GM12892 (cell line): ENCODE measurements at regions not wholly inside any gene's neighbourhood (a gene's known extent, or its start where the extent isn't known, plus 50 kb on each side); places are given as distances from the start of the nearest gene placed in this dataset.

Experiments
- POLR2A ChIP-seq: IDR thresholded peaks from 2 replicates; pipeline ENCODE4 v1.6.1; 2011; ENCODE audit warnings: low read depth, low read length, control low read depth
- POLR2AphosphoS5 ChIP-seq: IDR thresholded peaks from 2 replicates; pipeline ENCODE4 v1.6.1; 2011; ENCODE audit warnings: low read depth, low read length, control low read depth

DNA sequence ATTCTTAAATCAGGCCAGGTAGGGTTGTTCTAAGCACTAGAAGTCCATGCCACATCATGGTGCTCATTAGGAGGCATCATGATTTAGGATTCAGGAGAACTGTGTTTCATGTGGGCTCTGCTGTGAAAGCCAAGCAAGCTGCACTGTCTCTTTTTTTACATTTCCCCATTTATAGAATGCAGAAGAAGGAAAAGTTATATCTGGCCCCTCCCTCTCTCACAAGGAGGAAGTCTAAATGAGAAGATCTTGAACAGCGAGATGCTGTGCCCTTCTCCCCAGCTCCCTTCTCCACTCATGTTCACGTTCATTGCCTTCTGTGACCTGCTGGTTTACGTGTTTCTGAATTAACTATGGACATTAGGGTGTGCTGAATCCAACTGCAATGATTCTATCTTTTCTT lies 178.5 kb upstream of the RASGRP1 start:
- TF ChIP-seq POLR2AphosphoS5 (no peak), POLR2A (no peak)
